IPS-NIHi7 (cell line): ENCODE measurements at regions not wholly inside any gene's neighbourhood (a gene's known extent, or its start where the extent isn't known, plus 50 kb on each side); places are given as distances from the start of the nearest gene placed in this dataset.

ENCODE experiments used
- DNase-seq: peaks from one replicate; pipeline ENCODE4 v3.0.0; 2012; ENCODE audit warnings: mixed read lengths; ENCODE audit errors: extremely low spot score

GRCh38 chr2:17306706-17307105 lies 211.5 kb downstream of the RAD51AP2 start:
- no peak for DNase-seq

GRCh38 chr2:17306219-17306618 lies 212.0 kb downstream of the RAD51AP2 start:
- no peak for DNase-seq

- DNase-seq, result no peak
Measured at GRCh38 chr2:17303521-17303920, 214.7 kb downstream of the RAD51AP2 start.

- no peak for DNase-seq
Measured at GRCh38 chr2:17303054-17303453, 215.2 kb downstream of the RAD51AP2 start.

GRCh38 chr2:17302281-17302680 lies 216.0 kb downstream of the RAD51AP2 start:
- no peak for DNase-seq

GRCh38 chr2:17301437-17301836 lies 216.8 kb downstream of the RAD51AP2 start:
- peak; percentile 20 for DNase-seq

GRCh38 chr2:17299891-17300540 lies 218.2 kb downstream of the RAD51AP2 start:
- DNase-seq, result no peak

- no peak for DNase-seq
Measured at GRCh38 chr2:17298453-17298852, 219.8 kb downstream of the RAD51AP2 start.

GRCh38 chr2:17296686-17297085 lies 221.6 kb downstream of the RAD51AP2 start:
- no peak for DNase-seq

GRCh38 chr2:17289669-17290068 lies 228.6 kb downstream of the RAD51AP2 start:
- DNase-seq, result no peak

GRCh38 chr2:17287183-17287582 lies 231.1 kb downstream of the RAD51AP2 start:
- no peak for DNase-seq

- DNase-seq, result no peak
Measured at GRCh38 chr2:17282826-17283225, 235.4 kb downstream of the RAD51AP2 start.

GRCh38 chr2:17282245-17282644 lies 236.0 kb downstream of the RAD51AP2 start:
- DNase-seq, result no peak

- DNase-seq, result no peak
Measured at GRCh38 chr2:17276220-17276619, 242.0 kb downstream of the RAD51AP2 start.

- DNase-seq, result no peak
Measured at GRCh38 chr2:17272652-17273525, 245.4 kb downstream of the RAD51AP2 start.

GRCh38 chr2:17272170-17272569 lies 246.1 kb downstream of the RAD51AP2 start:
- no peak for DNase-seq

- no peak for DNase-seq
Measured at GRCh38 chr2:17271416-17271815, 246.8 kb downstream of the RAD51AP2 start.

- no peak for DNase-seq
Measured at GRCh38 chr2:17270894-17271293, 247.3 kb downstream of the RAD51AP2 start.

- DNase-seq, result no peak
Measured at GRCh38 chr2:17263570-17263968, 254.7 kb downstream of the RAD51AP2 start.

GRCh38 chr2:17262854-17263569 lies 255.2 kb downstream of the RAD51AP2 start:
- no peak for DNase-seq

GRCh38 chr2:17259613-17260012 lies 258.6 kb downstream of the RAD51AP2 start:
- no peak for DNase-seq

GRCh38 chr2:17258861-17259260 lies 259.4 kb downstream of the RAD51AP2 start:
- no peak for DNase-seq
